ENCODE measurements at regions not wholly inside any gene's neighbourhood (a gene's known extent, or its start where the extent isn't known, plus 50 kb on each side); places are given as distances from the start of the nearest gene placed in this dataset.

- Mint-ChIP-seq H3K27ac (ENCODE audit: unreplicated experiment) (no peak overlapping the region), H3K9me3 (ENCODE audit: unreplicated experiment) (peaks cover under 1% of the 10 kb centered on the region), H3K4me3 (ENCODE audit: unreplicated experiment) (no peak overlapping the region), H3K27me3 (ENCODE audit: unreplicated experiment) (no peaks in the 10 kb centered on the region), H3K4me1 (ENCODE audit: unreplicated experiment) (peaks cover 17% of the 10 kb centered on the region), H3K36me3 (ENCODE audit: low read depth, unreplicated experiment) (no peaks in the 10 kb centered on the region)
- no peak for TF ChIP-seq CTCF (IDR thresholded peaks at IDR 0.05; ENCODE audit: unreplicated experiment)
- DNase-seq (ENCODE audit: low spot score): no peak
These were observed 321.0 kb upstream of the TGFBR2 start for GRCh38 chr3:30285188-30286006.

- DNase-seq (ENCODE audit: low spot score): no peak
These were observed 320.3 kb upstream of the TGFBR2 start for GRCh38 chr3:30286007-30286669.

GRCh38 chr3:30286811-30287210, 319.6 kb upstream of the TGFBR2 start:
- peaks cover 22% of the 10 kb centered on the region for H3K4me1 Mint-ChIP-seq (ENCODE audit: unreplicated experiment)
- no peaks in the 10 kb centered on the region for H3K27me3 Mint-ChIP-seq (ENCODE audit: unreplicated experiment)
- H3K36me3 Mint-ChIP-seq (ENCODE audit: low read depth, unreplicated experiment): no peaks in the 10 kb centered on the region

More at GRCh38 chr3:30286007-30286669, 320.3 kb upstream of the TGFBR2 start:
- Mint-ChIP-seq H3K27me3 (ENCODE audit: unreplicated experiment) (no peaks in the 10 kb centered on the region), H3K27ac (ENCODE audit: unreplicated experiment) (no peak overlapping the region), H3K4me1 (ENCODE audit: unreplicated experiment) (peaks cover 17% of the 10 kb centered on the region), H3K9me3 (ENCODE audit: unreplicated experiment) (no peaks in the 10 kb centered on the region), H3K36me3 (ENCODE audit: low read depth, unreplicated experiment) (no peaks in the 10 kb centered on the region), H3K4me3 (ENCODE audit: unreplicated experiment) (no peak overlapping the region)
- TF ChIP-seq CTCF (IDR thresholded peaks at IDR 0.05; ENCODE audit: unreplicated experiment): no peak

GRCh38 chr3:30288830-30289229, 317.6 kb upstream of the TGFBR2 start:
- no peak for DNase-seq (ENCODE audit: low spot score)
- H3K36me3 Mint-ChIP-seq (ENCODE audit: low read depth, unreplicated experiment): no peaks in the 10 kb centered on the region
- no peak overlapping the region for H3K4me3 Mint-ChIP-seq (ENCODE audit: unreplicated experiment)
- peaks cover 40% of the 10 kb centered on the region for H3K4me1 Mint-ChIP-seq (ENCODE audit: unreplicated experiment)
- H3K27ac Mint-ChIP-seq (ENCODE audit: unreplicated experiment): peak overlapping the region; percentile 62
- no peak for TF ChIP-seq CTCF (IDR thresholded peaks at IDR 0.05; ENCODE audit: unreplicated experiment)
- no peaks in the 10 kb centered on the region for H3K9me3 Mint-ChIP-seq (ENCODE audit: unreplicated experiment)
- H3K27me3 Mint-ChIP-seq (ENCODE audit: unreplicated experiment): no peaks in the 10 kb centered on the region

More at GRCh38 chr3:30286811-30287210, 319.6 kb upstream of the TGFBR2 start:
- Mint-ChIP-seq H3K4me3 (ENCODE audit: unreplicated experiment) (no peak overlapping the region), H3K9me3 (ENCODE audit: unreplicated experiment) (no peaks in the 10 kb centered on the region), H3K27ac (ENCODE audit: unreplicated experiment) (no peak overlapping the region)
- DNase-seq (ENCODE audit: low spot score): no peak
- no peak for TF ChIP-seq CTCF (IDR thresholded peaks at IDR 0.05; ENCODE audit: unreplicated experiment)

GRCh38 chr3:30289324-30289723, 317.1 kb upstream of the TGFBR2 start:
- Mint-ChIP-seq H3K36me3 (ENCODE audit: low read depth, unreplicated experiment) (no peaks in the 10 kb centered on the region), H3K27ac (ENCODE audit: unreplicated experiment) (peak overlapping the region; percentile 62), H3K9me3 (ENCODE audit: unreplicated experiment) (no peaks in the 10 kb centered on the region), H3K4me3 (ENCODE audit: unreplicated experiment) (no peak overlapping the region), H3K27me3 (ENCODE audit: unreplicated experiment) (no peaks in the 10 kb centered on the region), H3K4me1 (ENCODE audit: unreplicated experiment) (peaks cover 45% of the 10 kb centered on the region)
- DNase-seq (ENCODE audit: low spot score): no peak
- TF ChIP-seq CTCF (IDR thresholded peaks at IDR 0.05; ENCODE audit: unreplicated experiment): no peak
